Stimulated activated CD4-positive, alpha-beta T cell treated with anti-CD3 and anti-CD28 coated beads, Interleukin-12 subunit alpha, Interleukin-12 subunit beta, amount 100 ng/mL, for 48 hours (primary cell): ENCODE measurements at regions not wholly inside any gene's neighbourhood (a gene's known extent, or its start where the extent isn't known, plus 50 kb on each side); places are given as distances from the start of the nearest gene placed in this dataset.

Source experiments
- DNase-seq, 3 donors: peaks; one replicate each; pipeline ENCODE4 v3.0.0-alpha.2; 2020; ENCODE audit warnings: low read depth in 2 of 3, low spot score in 1 of 3

GRCh38 chr15:95429345-95429744 lies 901.2 kb upstream of the NR2F2 start:
- DNase-seq: no peak

- no peak for DNase-seq
These were observed 899.0 kb upstream of the NR2F2 start for GRCh38 chr15:95431518-95431917.

- DNase-seq: no peak
These were observed 897.6 kb upstream of the NR2F2 start for GRCh38 chr15:95432878-95433405.

GRCh38 chr15:95439922-95440376 lies 890.6 kb upstream of the NR2F2 start:
- DNase-seq: no peak

- DNase-seq: no peak
These were observed 889.8 kb upstream of the NR2F2 start for GRCh38 chr15:95440712-95441111.

GRCh38 chr15:95442107-95442719 lies 888.3 kb upstream of the NR2F2 start:
- DNase-seq: no peak

GRCh38 chr15:95444860-95445259 lies 885.6 kb upstream of the NR2F2 start:
- DNase-seq: no peak

GRCh38 chr15:95446854-95447253 lies 883.6 kb upstream of the NR2F2 start:
- no peak for DNase-seq

GRCh38 chr15:95447486-95447885 lies 883.0 kb upstream of the NR2F2 start:
- DNase-seq: no peak

GRCh38 chr15:95448531-95449229 lies 881.8 kb upstream of the NR2F2 start:
- DNase-seq: no peak

GRCh38 chr15:95449230-95449628 lies 881.3 kb upstream of the NR2F2 start:
- DNase-seq: no peak

GRCh38 chr15:95450413-95450812 lies 880.1 kb upstream of the NR2F2 start:
- no peak for DNase-seq

- no peak for DNase-seq
These were observed 878.6 kb upstream of the NR2F2 start for GRCh38 chr15:95451938-95452337.

GRCh38 chr15:95454403-95455262 lies 875.9 kb upstream of the NR2F2 start:
- DNase-seq: no peak

- DNase-seq: no peak
These were observed 873.0 kb upstream of the NR2F2 start for GRCh38 chr15:95457520-95457919.

- no peak for DNase-seq
These were observed 871.8 kb upstream of the NR2F2 start for GRCh38 chr15:95458721-95459120.

- no peak for DNase-seq
These were observed 871.2 kb upstream of the NR2F2 start for GRCh38 chr15:95459273-95459672.

GRCh38 chr15:95464509-95464908 lies 866.0 kb upstream of the NR2F2 start:
- DNase-seq: no peak

GRCh38 chr15:95468820-95469219 lies 861.7 kb upstream of the NR2F2 start:
- no peak for DNase-seq

- no peak for DNase-seq
These were observed 861.0 kb upstream of the NR2F2 start for GRCh38 chr15:95469496-95470000.

GRCh38 chr15:95470529-95470928 lies 860.0 kb upstream of the NR2F2 start:
- no peak for DNase-seq
